Transverse colon (tissue), 4 donors: ENCODE measurements at regions not wholly inside any gene's neighbourhood (a gene's known extent, or its start where the extent isn't known, plus 50 kb on each side); places are given as distances from the start of the nearest gene placed in this dataset.
A peak's percentile ranks its signal among the peaks of the same experiment; 100 is the strongest.
"Not testable (repeated sequence)": the region's sequence is repeated elsewhere in the genome, so short reads cannot be mapped to it uniquely, and the experiment has no call there.

Experiments
- POLR2A ChIP-seq: fragments of 450-650 bp; IDR thresholded peaks from one replicate; pipeline ENCODE4 v1.6.1; 2016; ENCODE audit warnings: antibody characterized with exemption, mild to moderate bottlenecking, moderate library complexity
- POLR2AphosphoS5 ChIP-seq, 3 donors: sonication (generic); formaldehyde crosslinking; IDR thresholded peaks; one replicate each; pipeline ENCODE4 v1.6.1; 2016; ENCODE audit warnings: antibody characterized with exemption in 3 of 3
- TF ChIP-seq, protein P1 (sequence below), 5 experiments: fragments of 200-600 bp in 3 of 5; fragments of 450-650 bp in 2 of 5; sonication (generic) in 3 of 5; IDR thresholded peaks; 1 replicate in 2 of 5; 2 replicates in 3 of 5; pipeline ENCODE4 v1.5.1; 2016 to 2017; ENCODE audit warnings: antibody characterized with exemption in 5 of 5, inconsistent platforms in 3 of 5, mild to moderate bottlenecking in 2 of 5, moderate library complexity in 1 of 5

DNA sequence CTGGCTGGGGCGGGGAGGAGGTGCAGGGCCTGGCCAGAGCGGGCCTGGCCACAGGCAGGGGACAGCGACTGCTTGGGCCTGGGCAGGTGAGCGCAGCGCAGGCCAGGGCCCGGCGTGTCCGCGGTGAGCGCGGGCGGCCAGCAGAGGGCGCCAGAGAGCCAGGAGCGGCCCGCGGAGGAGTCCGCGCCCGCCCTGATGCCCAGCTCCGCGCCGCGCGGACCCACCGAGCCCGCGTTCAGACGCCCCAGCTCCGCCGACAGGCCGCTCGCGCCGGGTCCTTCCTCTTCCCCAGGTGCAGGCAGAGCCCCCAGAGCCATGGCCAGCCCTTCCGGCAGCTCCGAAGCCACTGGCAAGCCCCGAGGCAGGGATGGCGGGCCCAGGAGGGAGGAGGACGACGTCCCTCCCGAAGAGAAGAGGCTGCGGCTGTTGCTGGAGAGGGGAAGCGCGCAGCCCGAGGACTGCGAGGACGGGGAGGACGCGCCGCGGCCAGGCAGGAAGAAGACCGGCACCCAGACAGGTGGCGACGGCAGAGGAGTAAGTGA is 171.1 kb upstream of the OSBPL11 start:
- TF ChIP-seq, protein P1, sequence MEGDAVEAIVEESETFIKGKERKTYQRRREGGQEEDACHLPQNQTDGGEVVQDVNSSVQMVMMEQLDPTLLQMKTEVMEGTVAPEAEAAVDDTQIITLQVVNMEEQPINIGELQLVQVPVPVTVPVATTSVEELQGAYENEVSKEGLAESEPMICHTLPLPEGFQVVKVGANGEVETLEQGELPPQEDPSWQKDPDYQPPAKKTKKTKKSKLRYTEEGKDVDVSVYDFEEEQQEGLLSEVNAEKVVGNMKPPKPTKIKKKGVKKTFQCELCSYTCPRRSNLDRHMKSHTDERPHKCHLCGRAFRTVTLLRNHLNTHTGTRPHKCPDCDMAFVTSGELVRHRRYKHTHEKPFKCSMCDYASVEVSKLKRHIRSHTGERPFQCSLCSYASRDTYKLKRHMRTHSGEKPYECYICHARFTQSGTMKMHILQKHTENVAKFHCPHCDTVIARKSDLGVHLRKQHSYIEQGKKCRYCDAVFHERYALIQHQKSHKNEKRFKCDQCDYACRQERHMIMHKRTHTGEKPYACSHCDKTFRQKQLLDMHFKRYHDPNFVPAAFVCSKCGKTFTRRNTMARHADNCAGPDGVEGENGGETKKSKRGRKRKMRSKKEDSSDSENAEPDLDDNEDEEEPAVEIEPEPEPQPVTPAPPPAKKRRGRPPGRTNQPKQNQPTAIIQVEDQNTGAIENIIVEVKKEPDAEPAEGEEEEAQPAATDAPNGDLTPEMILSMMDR (IDR thresholded peaks at IDR 0.05): peak in 3 of 5 experiments; percentile 67 to 77 (median 68)
- not testable (repeated sequence) for TF ChIP-seq POLR2A
- TF ChIP-seq POLR2AphosphoS5 (IDR thresholded peaks at IDR 0.05): peak in 2 of 3 donors; percentile 15 to 55
